Neuronal stem cell (in vitro differentiated cells): ENCODE measurements at regions not wholly inside any gene's neighbourhood (a gene's known extent, or its start where the extent isn't known, plus 50 kb on each side); places are given as distances from the start of the nearest gene placed in this dataset.

Source experiments
- DNase-seq: peaks from one replicate; pipeline ENCODE4 v3.0.0-alpha.2; 2013; ENCODE audit warnings: low spot score
- H2AFZ ChIP-seq: one replicate; pipeline ENCODE4 v1.6.1; 2013; ENCODE audit warnings: mild to moderate bottlenecking, low read length, inconsistent platforms
- H2AK5ac ChIP-seq: 2 replicates; pipeline ENCODE4 v1.6.1; 2013; ENCODE audit warnings: low read depth, mild to moderate bottlenecking, inconsistent platforms, low read length, moderate library complexity, mixed read lengths
- H2BK120ac ChIP-seq: 2 replicates; pipeline ENCODE4 v1.6.1; 2013; ENCODE audit warnings: low read depth, mild to moderate bottlenecking, inconsistent platforms, low read length, moderate library complexity, mixed read lengths
- H2BK12ac ChIP-seq: one replicate; pipeline ENCODE4 v1.6.1; 2013; ENCODE audit warnings: low read length, inconsistent platforms
- H2BK15ac ChIP-seq: 2 replicates; pipeline ENCODE4 v1.6.1; 2013; ENCODE audit warnings: mild to moderate bottlenecking, low read length, inconsistent platforms, mixed read lengths
- H2BK5ac ChIP-seq: one replicate; pipeline ENCODE4 v1.6.1; 2013; ENCODE audit warnings: inconsistent platforms, mild to moderate bottlenecking, low read length, moderate library complexity
- H3K14ac ChIP-seq: one replicate; pipeline ENCODE4 v1.6.1; 2013; ENCODE audit warnings: low read length, inconsistent platforms
- H3K18ac ChIP-seq: 2 replicates; pipeline ENCODE4 v1.6.1; 2013; ENCODE audit warnings: low read length, inconsistent platforms
- H3K23ac ChIP-seq: 2 replicates; pipeline ENCODE4 v1.6.1; 2013; ENCODE audit warnings: low read depth, mild to moderate bottlenecking, mixed read lengths, low read length, inconsistent platforms; ENCODE audit not compliant: poor library complexity
- H3K27ac ChIP-seq: replicated peaks from 3 replicates; pipeline ENCODE4 v1.5.1; 2013; ENCODE audit warnings: low read length, inconsistent platforms
- H3K27me3 ChIP-seq, 3 experiments: 2 replicates each; pipeline ENCODE4 v1.6.1; 2013; ENCODE audit warnings: low read length in 3 of 3, mild to moderate bottlenecking in 2 of 3, inconsistent platforms in 1 of 3, low read depth in 1 of 3, mixed read lengths in 1 of 3, moderate library complexity in 1 of 3; ENCODE audit not compliant: control insufficient read depth in 3 of 3, insufficient read depth in 3 of 3
- H3K36me3 ChIP-seq, 2 donors: replicated peaks in 1 of 2; 2 replicates each; pipeline ENCODE4 v1.6.1; 2013; ENCODE audit warnings: low read length in 2 of 2; ENCODE audit not compliant: control insufficient read depth in 2 of 2, insufficient read depth in 2 of 2
- H3K4ac ChIP-seq: 2 replicates; pipeline ENCODE4 v1.6.1; 2013; ENCODE audit warnings: inconsistent platforms, mild to moderate bottlenecking, low read length, moderate library complexity
- H3K4me1 ChIP-seq, 2 donors: 1 replicate in 1 of 2; 2 replicates in 1 of 2; pipeline ENCODE4 v1.6.1; 2013; ENCODE audit warnings: low read length in 2 of 2, low read depth in 1 of 2; ENCODE audit not compliant: control insufficient read depth in 2 of 2, insufficient read depth in 1 of 2
- H3K4me2 ChIP-seq: one replicate; pipeline ENCODE4 v1.6.1; 2013; ENCODE audit warnings: mild to moderate bottlenecking, low read length, inconsistent platforms; ENCODE audit not compliant: insufficient read depth, poor library complexity, severe bottlenecking
- H3K4me3 ChIP-seq, 2 donors: 2 replicates each; pipeline ENCODE4 v1.5.1; 2013; ENCODE audit warnings: low read length in 2 of 2, mild to moderate bottlenecking in 2 of 2, inconsistent platforms in 1 of 2, moderate library complexity in 1 of 2
- H3K79me1 ChIP-seq: one replicate; pipeline ENCODE4 v1.6.1; 2013; ENCODE audit warnings: low read depth, mild to moderate bottlenecking, inconsistent platforms, low read length, moderate library complexity
- H3K9ac ChIP-seq: one replicate; pipeline ENCODE4 v1.6.1; 2013; ENCODE audit warnings: mild to moderate bottlenecking, low read depth, low read length, inconsistent platforms; ENCODE audit not compliant: poor library complexity
- H3K9me3 ChIP-seq, 2 donors: replicated peaks in 1 of 2; 2 replicates each; pipeline versions ENCODE3 to v1.6.1; 2013; ENCODE audit warnings: low read length in 2 of 2, mild to moderate bottlenecking in 2 of 2, inconsistent platforms in 1 of 2, low read depth in 1 of 2, mixed read lengths in 1 of 2, moderate library complexity in 1 of 2; ENCODE audit not compliant: control insufficient read depth in 2 of 2, insufficient read depth in 1 of 2
- H4K8ac ChIP-seq: one replicate; pipeline ENCODE4 v1.6.1; 2013; ENCODE audit warnings: low read depth, mild to moderate bottlenecking, inconsistent platforms, low read length, moderate library complexity
- H4K91ac ChIP-seq: one replicate; pipeline ENCODE4 v1.6.1; 2013; ENCODE audit warnings: low read length, low read depth, mild to moderate bottlenecking, inconsistent platforms; ENCODE audit not compliant: poor library complexity
- WGBS, 2 donors: extraction: QIAGEN DNeasy Blood & Tissue Kit; methylation state at CpG; one replicate each; pipeline ENCODE4 v1.1.7; 2013; ENCODE audit warnings: missing lambda C conversion rate in 2 of 2, mixed read lengths in 1 of 2; ENCODE audit not compliant: insufficient read length in 2 of 2, insufficient replicate concordance in 1 of 2; ENCODE audit errors: extremely low coverage in 2 of 2; 5-methylcytosine and 5-hydroxymethylcytosine counted together

DNA sequence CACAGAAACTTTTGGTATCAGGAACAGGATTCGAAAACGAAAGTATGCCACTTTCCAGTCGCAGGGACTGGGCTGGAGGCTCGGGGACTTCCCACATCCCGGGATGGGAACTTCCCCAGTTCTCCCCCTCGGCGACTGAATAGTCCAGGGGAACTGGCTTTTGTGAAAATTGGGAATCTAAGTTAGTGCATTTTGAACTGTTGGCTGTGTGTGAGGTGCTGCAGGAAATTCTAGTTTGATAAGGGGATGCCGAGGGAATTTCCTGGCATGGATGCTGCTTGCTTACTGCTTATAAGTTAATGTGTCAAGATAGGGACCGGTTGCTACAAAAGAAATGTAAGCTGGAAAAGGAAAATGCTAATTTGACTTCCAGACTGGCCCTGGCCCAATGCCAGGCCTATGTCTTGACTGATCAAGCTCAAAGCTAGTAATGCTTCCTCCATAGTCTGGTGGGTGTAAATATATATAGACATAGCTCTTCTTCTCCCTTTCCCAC is 73.4 kb upstream of the EIF5 start:
- no peak overlapping the region for H3K4me2 ChIP-seq
- H3K27ac ChIP-seq, result no peak overlapping the region
- no peaks in the 10 kb centered on the region for H3K4me1 ChIP-seq
- H2BK5ac ChIP-seq, result no peak overlapping the region
- H3K9me3 ChIP-seq, result peaks cover 0 to 3% of the 10 kb centered on the region in 2 donors
- no CpG with 5 or more reads among the region's 9 CpGs for WGBS, 2 donors
- no peak overlapping the region for H3K9ac ChIP-seq
- peak overlapping the region; percentile 80 for H2AFZ ChIP-seq
- no peaks in the 10 kb centered on the region for H3K79me1 ChIP-seq
- H3K23ac ChIP-seq, result no peak overlapping the region
- no peak overlapping the region for H3K14ac ChIP-seq
- no peak overlapping the region for H2AK5ac ChIP-seq
- H2BK12ac ChIP-seq, result no peak overlapping the region
- H3K36me3 ChIP-seq, result no peaks in the 10 kb centered on the region
- no peak for DNase-seq
- H3K4me3 ChIP-seq, result no peak overlapping the region
- peaks cover 0 to 12% (median 0%) of the 10 kb centered on the region in 3 experiments for H3K27me3 ChIP-seq
- H2BK120ac ChIP-seq, result no peak overlapping the region
- H3K4ac ChIP-seq, result no peak overlapping the region
- H3K18ac ChIP-seq, result no peak overlapping the region
- no peak overlapping the region for H4K8ac ChIP-seq
- no peak overlapping the region for H4K91ac ChIP-seq
- no peak overlapping the region for H2BK15ac ChIP-seq

GRCh38 chr14:103267226-103267910 is 66.7 kb upstream of the EIF5 start:
- H3K9me3 ChIP-seq, result no peaks in the 10 kb centered on the region
- H3K4me3 ChIP-seq, result no peak overlapping the region
- H3K79me1 ChIP-seq, result peaks cover 2% of the 10 kb centered on the region
- no peak overlapping the region for H2BK12ac ChIP-seq
- no peaks in the 10 kb centered on the region for H3K4me1 ChIP-seq
- no peak overlapping the region for H3K14ac ChIP-seq
- H3K4ac ChIP-seq, result no peak overlapping the region
- no peak overlapping the region for H2BK5ac ChIP-seq
- no peak overlapping the region for H4K91ac ChIP-seq
- no peak for DNase-seq
- no peak overlapping the region for H2BK120ac ChIP-seq
- no peak overlapping the region for H3K9ac ChIP-seq
- no peak overlapping the region for H3K4me2 ChIP-seq
- no peak overlapping the region for H3K27ac ChIP-seq
- peaks cover 0 to 3% (median 0%) of the 10 kb centered on the region in 3 experiments for H3K27me3 ChIP-seq
- no CpG with 5 or more reads among the region's 11 CpGs for WGBS, 2 donors
- H3K36me3 ChIP-seq, result no peaks in the 10 kb centered on the region
- H3K18ac ChIP-seq, result no peak overlapping the region
- no peak overlapping the region for H2AK5ac ChIP-seq
- H3K23ac ChIP-seq, result no peak overlapping the region
- no peak overlapping the region for H2BK15ac ChIP-seq
- no peak overlapping the region for H4K8ac ChIP-seq
- H2AFZ ChIP-seq, result no peak overlapping the region

GRCh38 chr14:103271189-103271588 is 62.8 kb upstream of the EIF5 start:
- no peak overlapping the region for H4K8ac ChIP-seq
- H3K18ac ChIP-seq, result no peak overlapping the region
- H3K9me3 ChIP-seq, result peaks cover 0 to 4% of the 10 kb centered on the region in 2 donors
- no peak overlapping the region for H3K27ac ChIP-seq
- no peak overlapping the region for H3K14ac ChIP-seq
- no peak overlapping the region for H2BK5ac ChIP-seq
- H2BK120ac ChIP-seq, result no peak overlapping the region
- no peaks in the 10 kb centered on the region for H3K36me3 ChIP-seq
- H2AFZ ChIP-seq, result no peak overlapping the region
- no peak overlapping the region for H3K4me3 ChIP-seq
- no peak overlapping the region for H2BK12ac ChIP-seq
- H3K79me1 ChIP-seq, result peaks cover 2% of the 10 kb centered on the region
- H3K4me2 ChIP-seq, result no peak overlapping the region
- H2BK15ac ChIP-seq, result no peak overlapping the region
- no peak overlapping the region for H3K4ac ChIP-seq
- H2AK5ac ChIP-seq, result no peak overlapping the region
- DNase-seq, result no peak
- no peaks in the 10 kb centered on the region for H3K4me1 ChIP-seq
- no peak overlapping the region for H4K91ac ChIP-seq
- no peaks in the 10 kb centered on the region for H3K27me3 ChIP-seq
- no CpG with 5 or more reads among the region's 7 CpGs for WGBS, 2 donors
- H3K9ac ChIP-seq, result no peak overlapping the region
- H3K23ac ChIP-seq, result no peak overlapping the region

- no peak overlapping the region for H4K8ac ChIP-seq
- peak overlapping the region in 1 of 2 donors; percentile 64 for H3K4me3 ChIP-seq
- peak overlapping the region; percentile 5 for H2BK5ac ChIP-seq
- H3K9ac ChIP-seq, result no peak overlapping the region
- no peak for DNase-seq
- H3K4me1 ChIP-seq, result no peaks in the 10 kb centered on the region
- no peak overlapping the region for H3K27ac ChIP-seq
- no peak overlapping the region for H2BK120ac ChIP-seq
- WGBS, 2 donors, result no CpG with 5 or more reads among the region's 63 CpGs
- H2BK15ac ChIP-seq, result no peak overlapping the region
- H3K4me2 ChIP-seq, result no peak overlapping the region
- no peak overlapping the region for H2BK12ac ChIP-seq
- no peak overlapping the region for H4K91ac ChIP-seq
- peaks cover 2% of the 10 kb centered on the region for H3K79me1 ChIP-seq
- peak overlapping the region; percentile 38 for H3K18ac ChIP-seq
- peak overlapping the region; percentile 38 for H3K14ac ChIP-seq
- no peak overlapping the region for H2AFZ ChIP-seq
- no peak overlapping the region for H3K4ac ChIP-seq
- peaks cover 6 to 7% of the 10 kb centered on the region in 2 donors for H3K9me3 ChIP-seq
- H3K23ac ChIP-seq, result peak overlapping the region; percentile 55
- no peak overlapping the region for H2AK5ac ChIP-seq
- H3K27me3 ChIP-seq, result peaks cover 4 to 12% (median 7%) of the 10 kb centered on the region in 3 experiments
- H3K36me3 ChIP-seq, result no peaks in the 10 kb centered on the region
These were observed 60.8 kb upstream of the EIF5 start for GRCh38 chr14:103273145-103273744.
